GM06990 (cell line): ENCODE measurements at regions not wholly inside any gene's neighbourhood (a gene's known extent, or its start where the extent isn't known, plus 50 kb on each side); places are given as distances from the start of the nearest gene placed in this dataset.

Source experiments
- DNase-seq: peaks from one replicate; pipeline ENCODE4 v3.0.0-alpha.2; 2011; ENCODE audit not compliant: insufficient read length; ENCODE audit errors: extremely low read depth
- H3K27me3 ChIP-seq: replicated peaks from 2 replicates; pipeline ENCODE4 v1.6.0; 2011; ENCODE audit warnings: low read length; ENCODE audit not compliant: control insufficient read depth, insufficient read depth
- H3K36me3 ChIP-seq: 2 replicates; pipeline ENCODE4 v1.5.1; 2011; ENCODE audit warnings: low read length; ENCODE audit not compliant: control insufficient read depth, insufficient read depth
- H3K4me3 ChIP-seq: replicated peaks from 2 replicates; pipeline ENCODE4 v1.5.1; 2011; ENCODE audit warnings: low read depth, mild to moderate bottlenecking, control low read depth, low read length
- CTCF ChIP-seq: IDR thresholded peaks from 2 replicates; pipeline ENCODE4 v1.5.1; 2011; ENCODE audit warnings: low read length, control low read depth, mild to moderate bottlenecking, inconsistent platforms; ENCODE audit not compliant: insufficient read depth, poor library complexity, severe bottlenecking

- no peaks in the 10 kb centered on the region for H3K27me3 ChIP-seq
- no peaks in the 10 kb centered on the region for H3K36me3 ChIP-seq
- DNase-seq, result no peak
- TF ChIP-seq CTCF, result no peak
- H3K4me3 ChIP-seq, result no peak overlapping the region
Measured at GRCh38 chr15:47157827-47158226, 559.5 kb upstream of the SEMA6D start.

GRCh38 chr15:47158573-47158972, 558.7 kb upstream of the SEMA6D start:
- H3K36me3 ChIP-seq, result no peaks in the 10 kb centered on the region
- no peak overlapping the region for H3K4me3 ChIP-seq
- no peaks in the 10 kb centered on the region for H3K27me3 ChIP-seq
- TF ChIP-seq CTCF, result no peak
- no peak for DNase-seq

GRCh38 chr15:47177177-47177576, 540.1 kb upstream of the SEMA6D start:
- Histone ChIP-seq H3K4me3 (no peak overlapping the region), H3K36me3 (no peaks in the 10 kb centered on the region), H3K27me3 (no peaks in the 10 kb centered on the region)
- no peak for TF ChIP-seq CTCF
- no peak for DNase-seq

GRCh38 chr15:47179988-47180387, 537.3 kb upstream of the SEMA6D start:
- no peak overlapping the region for H3K4me3 ChIP-seq
- H3K27me3 ChIP-seq, result no peaks in the 10 kb centered on the region
- TF ChIP-seq CTCF, result no peak
- DNase-seq, result no peak
- no peaks in the 10 kb centered on the region for H3K36me3 ChIP-seq

DNA sequence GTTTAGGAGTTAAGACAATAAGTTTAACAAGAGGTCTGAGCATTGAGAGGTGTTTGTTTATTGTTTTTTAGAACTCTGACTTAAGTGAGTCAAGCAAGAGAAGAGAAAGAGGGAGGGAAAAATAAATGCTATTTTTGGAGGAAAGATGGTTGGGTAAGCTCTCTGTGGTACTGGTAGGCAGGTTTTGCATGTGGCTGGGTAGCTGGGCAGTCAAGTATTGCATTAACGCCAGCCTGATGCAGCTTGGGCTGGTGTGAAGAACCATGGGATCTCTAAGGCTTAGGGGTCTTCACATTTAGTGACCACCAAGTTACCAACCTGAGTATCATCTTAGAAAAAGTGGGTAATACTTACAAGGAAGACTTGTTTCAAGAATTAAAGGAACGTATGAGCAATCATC, 534.5 kb upstream of the SEMA6D start:
- no peak overlapping the region for H3K4me3 ChIP-seq
- no peaks in the 10 kb centered on the region for H3K36me3 ChIP-seq
- no peak for DNase-seq
- H3K27me3 ChIP-seq, result no peaks in the 10 kb centered on the region
- TF ChIP-seq CTCF, result no peak
